Gastroesophageal sphincter (tissue), 3 donors: ENCODE measurements at regions not wholly inside any gene's neighbourhood (a gene's known extent, or its start where the extent isn't known, plus 50 kb on each side); places are given as distances from the start of the nearest gene placed in this dataset.

Experiments used
- CTCF ChIP-seq, 4 experiments: fragments of 200-600 bp in 2 of 4; fragments of 450-650 bp in 2 of 4; sonication (generic) in 1 of 4; IDR thresholded peaks; one replicate each; pipeline ENCODE4 v1.5.1; 2017 to 2019; ENCODE audit warnings: antibody characterized with exemption in 4 of 4, mild to moderate bottlenecking in 2 of 4, moderate library complexity in 2 of 4
- EP300 ChIP-seq: sonication (generic); formaldehyde crosslinking; IDR thresholded peaks from one replicate; pipeline ENCODE4 v1.6.1; 2017; ENCODE audit warnings: antibody characterized with exemption, mild to moderate bottlenecking
- POLR2A ChIP-seq, 2 donors: fragments of 450-650 bp; IDR thresholded peaks; one replicate each; pipeline ENCODE4 v1.6.1; 2017; ENCODE audit warnings: antibody characterized with exemption in 2 of 2, mild to moderate bottlenecking in 2 of 2, moderate library complexity in 1 of 2
- POLR2AphosphoS5 ChIP-seq: sonication (generic); formaldehyde crosslinking; IDR thresholded peaks from one replicate; pipeline ENCODE4 v1.6.1; 2017; ENCODE audit warnings: antibody characterized with exemption

GRCh38 chr1:103267266-103267665 lies 158.9 kb upstream of the COL11A1 start:
- TF ChIP-seq POLR2A (IDR thresholded peaks at IDR 0.05) (no peak), CTCF (IDR thresholded peaks at IDR 0.05) (no peak), POLR2AphosphoS5 (no peak), EP300 (no peak)
